IMR-90 (cell line): ENCODE measurements at regions not wholly inside any gene's neighbourhood (a gene's known extent, or its start where the extent isn't known, plus 50 kb on each side); places are given as distances from the start of the nearest gene placed in this dataset.
A peak's percentile ranks its signal among the peaks of the same experiment; 100 is the strongest.

ENCODE experiments used
- ATAC-seq: fragments of 200-7000 bp; cut with Tn5 transposase; 2 replicates; pipeline ENCODE4 v1.9.1; 2020; ENCODE audit warnings: low read depth, mild to moderate bottlenecking, moderate library complexity
- BruUV-seq: library from RNA; stranded (reverse); fragments of 400-500 nt; replicated peaks from 2 replicates; lab custom pipeline; 2021; lab: Mats Ljungman, UMichigan
- CTCF ChIA-PET: fragments of 300-600 bp; formaldehyde crosslinking; extraction: SDS; loops from one replicate; lab custom pipeline; 2021; ENCODE audit warnings: antibody characterized with exemption; lab: Yijun Ruan, JAX
- POLR2A ChIA-PET: fragments of 300-600 bp; sonication (Branson Sonifier 250); formaldehyde crosslinking; loops from one replicate; lab custom pipeline; 2022; ENCODE audit warnings: antibody characterized with exemption; ENCODE audit not compliant: unreplicated experiment; lab: Charles Lee
- DNase-seq: peaks from one replicate; pipeline ENCODE4 v3.0.0; 2013
- H2AFZ ChIP-seq: replicated peaks from 2 replicates; pipeline ENCODE3; 2013; ENCODE audit warnings: low read length, mild to moderate bottlenecking; ENCODE audit not compliant: poor library complexity
- H2AK5ac ChIP-seq: 2 replicates; pipeline ENCODE4 v1.6.1; 2013; ENCODE audit warnings: low read depth, low read length, inconsistent platforms
- H2AK9ac ChIP-seq: replicated peaks from 2 replicates; pipeline ENCODE3; 2013; ENCODE audit warnings: mild to moderate bottlenecking, low read depth, low read length, moderate library complexity; ENCODE audit not compliant: poor library complexity
- H2BK120ac ChIP-seq: 2 replicates; pipeline ENCODE4 v1.6.1; 2013; ENCODE audit warnings: low read depth, low read length, inconsistent platforms
- H2BK15ac ChIP-seq: 3 replicates; pipeline ENCODE4 v1.6.1; 2013; ENCODE audit warnings: low read depth, low read length, inconsistent platforms
- H2BK20ac ChIP-seq: 2 replicates; pipeline ENCODE4 v1.6.1; 2013; ENCODE audit warnings: low read depth, mild to moderate bottlenecking, inconsistent platforms, low read length, moderate library complexity
- H2BK5ac ChIP-seq: 2 replicates; pipeline ENCODE4 v1.6.1; 2013; ENCODE audit warnings: mild to moderate bottlenecking, low read depth, low read length, inconsistent platforms; ENCODE audit not compliant: poor library complexity, severe bottlenecking
- H3K14ac ChIP-seq: replicated peaks from 2 replicates; pipeline ENCODE4 v1.6.1; 2013; ENCODE audit warnings: low read depth, low read length, inconsistent platforms
- H3K18ac ChIP-seq: 2 replicates; pipeline ENCODE4 v1.6.1; 2013; ENCODE audit warnings: low read depth, low read length, control low read depth
- H3K23ac ChIP-seq: 2 replicates; pipeline ENCODE4 v1.6.1; 2013; ENCODE audit warnings: low read depth, low read length, inconsistent platforms
- H3K27ac ChIP-seq: 2 replicates; pipeline ENCODE4 v1.5.1; 2013; ENCODE audit warnings: mild to moderate bottlenecking, control low read depth, low read length; ENCODE audit not compliant: insufficient read depth
- H3K27me3 ChIP-seq: 2 replicates; pipeline ENCODE4 v1.6.1; 2013; ENCODE audit warnings: low read length; ENCODE audit not compliant: control insufficient read depth, insufficient read depth
- H3K36me3 ChIP-seq: 2 replicates; pipeline ENCODE4 v1.6.1; 2013; ENCODE audit warnings: low read length, mixed read lengths; ENCODE audit not compliant: control insufficient read depth, insufficient read depth
- H3K4ac ChIP-seq: 2 replicates; pipeline ENCODE4 v1.6.1; 2013; ENCODE audit warnings: low read depth, low read length, inconsistent platforms
- H3K4me1 ChIP-seq: 2 replicates; pipeline ENCODE4 v1.6.1; 2013; ENCODE audit warnings: low read length, mixed read lengths; ENCODE audit not compliant: control insufficient read depth, insufficient read depth
- H3K4me2 ChIP-seq: 2 replicates; pipeline ENCODE4 v1.6.1; 2013; ENCODE audit warnings: low read depth, mild to moderate bottlenecking, control low read depth, low read length, moderate library complexity
- H3K4me3 ChIP-seq: 2 replicates; pipeline ENCODE4 v1.5.1; 2013; ENCODE audit warnings: low read depth, mild to moderate bottlenecking, control low read depth, low read length, moderate library complexity; ENCODE audit not compliant: insufficient read depth
- H3K56ac ChIP-seq: 2 replicates; pipeline ENCODE4 v1.6.1; 2013; ENCODE audit warnings: low read length, inconsistent platforms; ENCODE audit not compliant: insufficient read depth; ENCODE audit errors: extremely low read depth
- H3K79me1 ChIP-seq, 2 experiments: 2 replicates each; pipeline ENCODE4 v1.6.1; 2013; ENCODE audit warnings: low read length in 2 of 2, inconsistent platforms in 1 of 2, low read depth in 1 of 2
- H3K9ac ChIP-seq: 2 replicates; pipeline ENCODE4 v1.6.1; 2013; ENCODE audit warnings: low read depth, low read length, control low read depth
- H3K9me1 ChIP-seq: 2 replicates; pipeline ENCODE4 v1.6.1; 2013; ENCODE audit warnings: low read length, inconsistent platforms; ENCODE audit not compliant: insufficient read depth
- H3K9me3 ChIP-seq: 2 replicates; pipeline ENCODE4 v1.6.1; 2013; ENCODE audit warnings: low read length; ENCODE audit not compliant: control insufficient read depth, insufficient read depth
- H4K20me1 ChIP-seq: 2 replicates; pipeline ENCODE4 v1.6.1; 2013; ENCODE audit warnings: low read length, inconsistent platforms; ENCODE audit not compliant: insufficient read depth
- H4K5ac ChIP-seq: 2 replicates; pipeline ENCODE4 v1.6.1; 2013; ENCODE audit warnings: mild to moderate bottlenecking, low read depth, low read length, control low read depth
- H4K8ac ChIP-seq, 2 experiments: 2 replicates each; pipeline ENCODE4 v1.6.1; 2013; ENCODE audit warnings: low read depth in 2 of 2, low read length in 2 of 2, control low read depth in 1 of 2, inconsistent platforms in 1 of 2
- H4K91ac ChIP-seq: 2 replicates; pipeline ENCODE4 v1.6.1; 2013; ENCODE audit warnings: low read depth, low read length, inconsistent platforms; ENCODE audit not compliant: insufficient read depth
- BHLHE40 ChIP-seq: fragments of 150-350 bp; IDR thresholded peaks from 2 replicates; pipeline ENCODE4 v1.6.1; 2016; ENCODE audit warnings: mild to moderate bottlenecking, low read depth, low read length
- CEBPB ChIP-seq: IDR thresholded peaks from 2 replicates; pipeline ENCODE4 v1.6.1; 2012; ENCODE audit warnings: low read depth, low read length, improper control_type of control experiment
- CTCF ChIP-seq: conservative IDR thresholded peaks from 2 replicates; pipeline ENCODE4 v1.5.1; 2012; ENCODE audit warnings: mild to moderate bottlenecking, low read depth, low read length, improper control_type of control experiment
- FOS ChIP-seq: fragments of 150-350 bp; IDR thresholded peaks from 2 replicates; pipeline ENCODE4 v1.6.1; 2016; ENCODE audit warnings: low read depth, low read length
- MAFK ChIP-seq: IDR thresholded peaks from 2 replicates; pipeline ENCODE4 v1.6.1; 2012; ENCODE audit warnings: low read depth, low read length, improper control_type of control experiment
- MAZ ChIP-seq: IDR thresholded peaks from 2 replicates; pipeline ENCODE4 v1.6.1; 2012; ENCODE audit warnings: low read depth, mild to moderate bottlenecking, low read length, improper control_type of control experiment, moderate library complexity, borderline replicate concordance
- MXI1 ChIP-seq: IDR thresholded peaks from 2 replicates; pipeline ENCODE4 v1.6.1; 2012; ENCODE audit warnings: low read depth, mild to moderate bottlenecking, low read length, moderate library complexity, borderline replicate concordance
- NFE2L2 ChIP-seq: fragments of 150-350 bp; IDR thresholded peaks from 2 replicates; pipeline ENCODE4 v1.6.1; 2016; ENCODE audit warnings: low read depth, mild to moderate bottlenecking, low read length
- POLR2A ChIP-seq: IDR thresholded peaks from 2 replicates; pipeline ENCODE4 v1.6.1; 2012; ENCODE audit warnings: mild to moderate bottlenecking, low read depth, low read length
- RFX5 ChIP-seq: IDR thresholded peaks from 2 replicates; pipeline ENCODE4 v1.8.0; 2012; ENCODE audit warnings: low read depth, mild to moderate bottlenecking, low read length, moderate library complexity
- SMC3 ChIP-seq: fragments of 150-350 bp; IDR thresholded peaks from 2 replicates; pipeline ENCODE4 v1.6.1; 2016; ENCODE audit warnings: low read depth, mild to moderate bottlenecking, antibody characterized with exemption, low read length, moderate library complexity
- USF2 ChIP-seq: fragments of 150-350 bp; IDR thresholded peaks from 2 replicates; pipeline ENCODE4 v1.6.1; 2017; ENCODE audit warnings: mild to moderate bottlenecking, antibody characterized with exemption, low read length, low read depth
- WGBS, 2 experiments: methylation state at CpG; one replicate each; pipeline versions ENCODE4 v1.1.5 to v1.1.7; 2013; ENCODE audit warnings: missing lambda C conversion rate in 2 of 2; ENCODE audit not compliant: insufficient read length in 1 of 2; ENCODE audit errors: extremely low coverage in 2 of 2; 5-methylcytosine and 5-hydroxymethylcytosine counted together
- dilution Hi-C: fragments of 300-500 bp; cut with HindIII; formaldehyde crosslinking; loops from one replicate; pipeline ENCODE4 v1.14.3; 2018; ENCODE audit warnings: low sequenced_read_pairs; ENCODE audit not compliant: unreplicated experiment
- in situ Hi-C: fragments of 300-500 bp; cut with MboI; formaldehyde crosslinking; loops from 3 replicates; pipeline ENCODE4 v1.14.3; 2019; ENCODE audit warnings: low sequenced_read_pairs, inconsistent platforms, mixed read lengths
- intact Hi-C: fragments of 100-400 bp; cut with micrococcal nuclease; formaldehyde crosslinking; loops from 2 replicates; pipeline ENCODE4 v1.10.0; 2022
- TF ChIP-seq, protein P1 (sequence below): fragments of 150-350 bp; IDR thresholded peaks from 2 replicates; pipeline ENCODE4 v1.6.1; 2016; ENCODE audit warnings: low read depth, mild to moderate bottlenecking, low read length, moderate library complexity, borderline replicate concordance

GRCh38 chr1:162916821-162917613 is 56.0 kb upstream of the CCDC190 start:
- no peaks in the 10 kb centered on the region for H3K79me1 ChIP-seq
- H4K8ac ChIP-seq = no peak overlapping the region; a peak in 1 of 4 replicates
- peaks cover 4% of the 10 kb centered on the region; the same call in 1 of the 2 replicates for H3K4me1 ChIP-seq
- no peaks in the 10 kb centered on the region for H4K20me1 ChIP-seq
- peak overlapping the region; percentile 43 for H2BK5ac ChIP-seq
- H4K91ac ChIP-seq = no peak overlapping the region
- H3K4ac ChIP-seq = peak overlapping the region; percentile 36
- no peak overlapping the region for H3K4me3 ChIP-seq
- H2AFZ ChIP-seq = peak overlapping the region; percentile 61
- peak overlapping the region; percentile 35; the same call in 1 of the 2 replicates for H2BK120ac ChIP-seq
- DNase-seq (no peak), ATAC-seq (no peak)
- H3K27ac ChIP-seq = no peak overlapping the region
- H3K14ac ChIP-seq = peak overlapping the region; percentile 37; the same call in 1 of the 2 replicates
- no peaks in the 10 kb centered on the region for H3K27me3 ChIP-seq
- in situ Hi-C loops = no loop called here
- CTCF ChIA-PET = interaction anchor here (0.7 kb wide), 1 partner anchor 12 kb away, joined by 4 read pairs; no protein-coding TSS in a partner anchor
- peaks cover 6% of the 10 kb centered on the region for H3K9me3 ChIP-seq
- H2AK5ac ChIP-seq = peak overlapping the region; percentile 88
- no peak overlapping the region for H2AK9ac ChIP-seq
- no peak overlapping the region for H4K5ac ChIP-seq
- H3K9me1 ChIP-seq = no peaks in the 10 kb centered on the region; the same call in 1 of the 2 replicates
- WGBS, 2 experiments = no CpG with 5 or more reads among the region's 6 CpGs
- no peak overlapping the region for H3K23ac ChIP-seq
- POLR2A ChIA-PET = no interaction called here
- peak overlapping the region; percentile 58; the same call in 1 of the 3 replicates for H2BK15ac ChIP-seq
- H3K9ac ChIP-seq = no peak overlapping the region
- dilution Hi-C loops = no loop called here
- no peak overlapping the region for H3K4me2 ChIP-seq
- H2BK20ac ChIP-seq = no peak overlapping the region
- no peak for TF ChIP-seq BHLHE40
- TF ChIP-seq FOS = no peak
- TF ChIP-seq, protein P1, sequence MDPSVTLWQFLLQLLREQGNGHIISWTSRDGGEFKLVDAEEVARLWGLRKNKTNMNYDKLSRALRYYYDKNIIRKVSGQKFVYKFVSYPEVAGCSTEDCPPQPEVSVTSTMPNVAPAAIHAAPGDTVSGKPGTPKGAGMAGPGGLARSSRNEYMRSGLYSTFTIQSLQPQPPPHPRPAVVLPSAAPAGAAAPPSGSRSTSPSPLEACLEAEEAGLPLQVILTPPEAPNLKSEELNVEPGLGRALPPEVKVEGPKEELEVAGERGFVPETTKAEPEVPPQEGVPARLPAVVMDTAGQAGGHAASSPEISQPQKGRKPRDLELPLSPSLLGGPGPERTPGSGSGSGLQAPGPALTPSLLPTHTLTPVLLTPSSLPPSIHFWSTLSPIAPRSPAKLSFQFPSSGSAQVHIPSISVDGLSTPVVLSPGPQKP = no peak
- TF ChIP-seq CTCF = no peak
- TF ChIP-seq MAZ = no peak
- no peak for TF ChIP-seq NFE2L2
- TF ChIP-seq RFX5 = no peak
- no peak for TF ChIP-seq MXI1
- TF ChIP-seq CEBPB = no peak
- TF ChIP-seq SMC3 = no peak
- no peak for TF ChIP-seq MAFK
- TF ChIP-seq POLR2A = no peak
- TF ChIP-seq USF2 = no peak
- H3K56ac ChIP-seq = no peak overlapping the region; the same call in 1 of the 2 replicates
- intact Hi-C loops = no loop called here
- H3K18ac ChIP-seq = 0 out of 2 replicates have a peak overlapping the region, but pooled peaks have one; percentile 61
- no peaks in the 10 kb centered on the region for H3K36me3 ChIP-seq
- BruUV-seq = no TSS peak
